Lung microvascular endothelial cell (primary cell): ENCODE measurements at regions not wholly inside any gene's neighbourhood (a gene's known extent, or its start where the extent isn't known, plus 50 kb on each side); places are given as distances from the start of the nearest gene placed in this dataset.
"Not testable (repeated sequence)": the region's sequence is repeated elsewhere in the genome, so short reads cannot be mapped to it uniquely, and the experiment has no call there.

ENCODE experiments used
- DNase-seq, 2 donors: peaks; one replicate each; pipeline versions ENCODE4 v3.0.0 to v3.0.0-alpha.2; 2010; ENCODE audit warnings: low read depth in 2 of 2

DNA sequence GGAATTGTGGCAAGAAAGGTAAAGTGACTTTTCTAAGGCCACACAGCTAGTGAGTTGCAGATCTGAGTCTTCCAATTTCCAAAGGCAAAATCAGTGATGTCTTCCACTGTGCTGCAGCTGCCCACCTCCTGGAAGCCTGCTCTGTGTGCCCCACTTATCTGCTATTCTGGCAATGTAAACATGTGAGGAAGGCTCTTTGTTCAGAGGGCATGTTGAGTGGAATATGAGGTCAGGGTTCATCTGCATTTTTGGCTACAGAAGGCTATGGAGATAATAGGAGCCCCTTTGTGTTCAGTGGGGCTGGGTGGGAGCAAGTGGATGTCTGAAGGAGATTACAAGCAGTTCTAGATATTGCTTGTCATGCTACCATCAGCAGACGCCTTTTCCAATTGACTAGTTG is 396.2 kb downstream of the BUD13 start:
- DNase-seq = no peak

GRCh38 chr11:116376054-116376453 is 396.7 kb downstream of the BUD13 start:
- DNase-seq = no peak

GRCh38 chr11:116375221-116375620 is 397.6 kb downstream of the BUD13 start:
- DNase-seq = no peak

DNA sequence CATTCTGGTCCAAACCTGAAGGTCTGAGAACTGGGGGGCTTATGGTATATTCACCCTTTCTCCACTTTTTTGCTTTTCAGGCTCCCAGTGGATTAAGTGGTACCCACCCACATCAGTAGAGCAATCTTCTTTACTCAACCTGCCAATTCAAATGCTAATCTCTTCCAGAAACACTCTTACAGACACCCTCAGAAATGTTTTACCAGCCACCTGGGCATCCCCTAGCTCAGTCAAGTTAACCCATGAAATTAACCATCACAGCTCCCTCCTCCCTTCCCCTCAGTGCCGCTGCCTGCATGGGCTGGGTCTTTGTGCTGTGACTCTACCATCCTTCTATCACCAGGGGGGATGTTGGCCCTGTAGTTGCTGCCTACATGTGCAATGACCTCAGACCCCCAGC is 398.7 kb downstream of the BUD13 start:
- DNase-seq = no peak

DNA sequence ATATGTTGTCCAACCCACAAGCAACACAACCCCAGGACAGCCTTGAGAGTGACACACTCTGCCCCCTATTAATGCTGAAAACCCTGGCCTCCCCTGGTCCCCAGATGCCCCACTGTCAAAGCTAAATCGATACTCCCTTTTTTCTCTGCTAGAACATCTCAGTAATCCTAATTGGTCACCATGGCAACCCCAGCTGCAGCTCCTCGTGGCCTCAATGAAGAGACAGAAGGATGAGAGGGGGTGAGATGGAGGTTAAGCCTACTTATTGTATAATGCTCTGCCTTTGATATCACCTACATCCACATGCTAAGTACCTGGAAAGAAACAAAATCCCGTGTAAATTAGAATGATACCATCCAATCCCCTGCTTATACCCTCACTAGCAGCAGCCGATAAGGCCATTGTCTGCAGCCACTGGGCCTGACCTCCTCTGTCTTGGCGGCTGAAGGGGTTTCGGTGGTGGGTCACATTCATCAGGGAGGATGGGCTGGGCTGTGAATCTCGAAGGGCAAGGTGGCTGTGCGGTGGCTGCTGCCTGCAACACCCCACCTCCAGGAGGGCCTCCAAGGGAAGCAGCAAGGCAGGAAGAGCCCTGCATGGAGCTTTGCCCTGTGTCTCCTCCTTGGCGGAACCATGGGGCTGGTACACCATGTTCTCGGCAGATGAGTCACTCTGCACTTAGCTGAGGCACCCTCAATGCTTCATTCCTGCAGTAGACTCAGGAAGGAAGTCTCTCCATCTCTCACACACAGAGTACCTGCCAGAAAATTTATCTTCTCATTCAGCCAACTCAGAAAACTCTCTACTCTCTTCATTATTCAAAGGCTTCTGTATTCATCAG is 399.5 kb downstream of the BUD13 start:
- peak in 1 of 2 donors; percentile 64 for DNase-seq

GRCh38 chr11:116371146-116371545 is 401.6 kb downstream of the BUD13 start:
- DNase-seq = no peak

DNA sequence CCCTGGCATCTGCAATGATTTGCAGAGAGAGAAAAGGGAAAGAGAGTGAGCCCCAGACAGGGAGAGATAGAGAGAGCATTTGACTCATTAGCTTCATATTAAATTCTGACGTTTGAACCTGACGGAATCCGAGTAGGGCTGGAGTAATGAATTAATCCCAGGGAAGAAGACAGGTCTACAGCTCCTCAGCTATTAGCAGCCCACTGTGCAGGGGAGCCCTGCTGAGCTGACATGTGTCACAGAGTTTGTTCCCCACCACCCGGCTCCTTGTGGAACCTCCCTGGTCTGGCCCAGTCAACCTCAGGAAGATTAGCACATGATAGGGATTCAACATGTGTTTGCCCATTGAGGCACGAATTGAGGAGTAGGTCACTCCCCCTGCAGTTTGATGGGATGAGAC is 404.0 kb downstream of the BUD13 start:
- no peak for DNase-seq

DNA sequence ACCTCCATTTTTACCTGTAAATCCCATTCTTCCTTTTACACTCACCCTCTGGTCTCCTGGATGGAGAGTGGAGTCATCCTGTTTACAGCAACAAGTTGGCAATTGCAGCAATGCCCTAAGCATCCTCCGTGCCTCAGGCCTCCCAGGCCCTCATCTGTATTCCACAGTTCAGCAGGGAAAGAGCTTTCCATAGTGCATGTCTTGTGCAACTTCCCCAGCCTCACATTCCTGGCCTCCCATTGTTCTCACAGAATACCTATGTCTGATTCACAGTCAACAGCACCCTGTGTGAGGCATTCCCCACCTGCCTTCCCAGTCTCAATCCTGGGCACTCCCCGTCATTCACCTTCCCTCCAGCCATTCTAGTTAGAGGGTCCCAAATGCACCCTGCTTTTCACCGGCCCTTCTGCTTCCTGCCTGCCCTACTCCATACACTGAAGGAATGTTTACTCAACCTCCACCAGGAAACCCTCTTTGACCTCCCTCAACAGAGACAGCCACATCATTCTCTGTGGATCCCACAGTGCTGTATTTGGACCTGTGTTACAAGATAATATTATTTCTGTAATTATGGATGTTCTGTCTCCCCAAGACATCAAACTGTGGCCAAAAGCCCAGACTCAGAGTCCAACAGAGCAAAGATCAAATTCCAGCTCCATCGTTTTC is 405.7 kb downstream of the BUD13 start:
- peak; percentile 86 to 93 for DNase-seq

- peak in 1 of 2 donors; percentile 14 for DNase-seq
These were observed 406.3 kb downstream of the BUD13 start for GRCh38 chr11:116366451-116366850.

GRCh38 chr11:116364925-116365324 is 407.9 kb downstream of the BUD13 start:
- not testable (repeated sequence) for DNase-seq

DNA sequence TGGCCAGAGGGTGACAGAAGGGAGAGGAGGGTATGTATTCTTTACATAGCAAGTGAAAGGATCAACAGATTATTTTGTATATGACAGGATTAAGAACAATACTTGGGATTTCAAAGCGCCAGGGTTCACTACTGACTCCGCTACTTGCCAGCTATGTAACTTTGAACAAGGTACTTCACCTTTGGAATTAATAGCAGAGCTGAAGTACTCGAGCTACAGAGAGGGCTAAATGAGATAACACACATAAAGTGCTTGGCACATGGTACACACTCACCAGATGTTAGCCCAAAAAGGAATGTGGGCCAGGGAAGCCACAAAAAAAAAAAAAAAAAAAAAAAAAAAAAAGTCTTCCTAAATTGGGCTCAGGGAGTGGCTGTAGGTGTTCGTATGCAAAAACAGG is 408.4 kb downstream of the BUD13 start:
- DNase-seq = no peak

- DNase-seq = peak; percentile 53 to 85
These were observed 412.4 kb downstream of the BUD13 start for GRCh38 chr11:116360221-116360941.

GRCh38 chr11:116357784-116358544 is 414.8 kb downstream of the BUD13 start:
- peak; percentile 77 to 79 for DNase-seq

- DNase-seq = no peak
These were observed 416.3 kb downstream of the BUD13 start for GRCh38 chr11:116356451-116356850.

GRCh38 chr11:116355104-116355503 is 417.7 kb downstream of the BUD13 start:
- DNase-seq = no peak

- no peak for DNase-seq
These were observed 419.2 kb downstream of the BUD13 start for GRCh38 chr11:116353589-116353988.

DNA sequence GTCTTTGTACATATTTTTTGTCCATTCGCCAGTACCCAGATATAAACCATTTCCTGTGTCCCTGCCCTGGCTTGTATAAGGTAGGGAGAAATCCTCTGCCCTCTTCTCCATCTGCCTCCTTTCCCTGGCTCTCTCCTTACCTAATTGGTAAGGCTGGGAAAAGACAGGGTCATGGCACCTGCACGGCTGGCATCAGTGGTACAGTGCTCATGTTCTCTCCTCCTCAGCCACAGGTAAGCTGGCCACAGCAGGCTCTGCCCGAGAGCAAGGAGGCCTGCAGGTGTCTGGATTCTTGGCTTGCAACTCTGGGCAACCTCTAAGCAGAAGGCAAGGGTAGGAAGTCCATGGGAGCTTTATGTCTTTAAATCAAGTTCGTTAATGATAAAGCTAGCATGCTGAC is 419.9 kb downstream of the BUD13 start:
- DNase-seq = no peak

- peak in 1 of 2 donors; percentile 41 for DNase-seq
These were observed 424.6 kb downstream of the BUD13 start for GRCh38 chr11:116348226-116348625.

GRCh38 chr11:116345575-116345974 is 427.2 kb downstream of the BUD13 start:
- no peak for DNase-seq

- no peak for DNase-seq
These were observed 428.2 kb downstream of the BUD13 start for GRCh38 chr11:116344601-116345000.

GRCh38 chr11:116343270-116343669 is 429.5 kb downstream of the BUD13 start:
- DNase-seq = no peak

DNA sequence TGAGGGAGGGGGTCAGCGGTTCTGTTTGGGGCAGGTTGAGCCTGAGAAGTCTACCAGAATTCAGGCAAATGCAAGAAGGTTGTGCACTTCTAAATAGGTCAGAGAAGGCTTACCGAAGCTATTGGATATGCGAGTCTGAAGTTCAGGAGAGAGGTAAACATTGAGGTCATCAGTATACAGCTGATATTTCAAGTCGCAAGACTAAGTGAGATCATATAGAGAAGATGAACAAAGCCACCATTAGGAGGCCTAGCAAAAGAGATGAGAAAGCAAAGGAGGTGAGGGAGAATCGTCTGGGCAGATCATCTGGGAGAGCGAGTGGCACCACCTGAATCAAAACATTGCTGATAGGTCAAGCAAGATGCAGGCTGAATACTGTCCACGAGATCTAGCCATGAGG is 430.6 kb downstream of the BUD13 start:
- no peak for DNase-seq
